ENCODE measurements at regions not wholly inside any gene's neighbourhood (a gene's known extent, or its start where the extent isn't known, plus 50 kb on each side); places are given as distances from the start of the nearest gene placed in this dataset.
"Not testable (repeated sequence)": the region's sequence is repeated elsewhere in the genome, so short reads cannot be mapped to it uniquely, and the experiment has no call there.

DNA sequence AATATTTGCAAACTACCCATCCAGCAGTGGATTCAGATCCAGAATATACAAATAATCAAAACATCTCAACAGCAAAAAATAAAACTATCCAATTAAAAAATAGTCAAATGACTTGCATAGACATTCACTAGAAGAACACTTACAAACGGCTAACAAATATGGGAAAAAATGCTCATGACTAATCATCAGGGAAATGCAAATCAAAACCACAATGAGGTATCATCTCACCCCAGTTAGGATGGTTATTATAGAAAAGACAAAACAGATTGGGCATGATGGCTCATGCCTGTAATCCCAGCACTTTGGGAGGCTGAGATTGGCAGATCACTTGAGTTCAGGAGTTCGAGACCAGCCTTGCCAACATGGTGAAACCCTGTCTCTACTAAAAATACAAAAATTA lies 95.9 kb downstream of the FAM170A start:
- TF ChIP-seq, protein P1, sequence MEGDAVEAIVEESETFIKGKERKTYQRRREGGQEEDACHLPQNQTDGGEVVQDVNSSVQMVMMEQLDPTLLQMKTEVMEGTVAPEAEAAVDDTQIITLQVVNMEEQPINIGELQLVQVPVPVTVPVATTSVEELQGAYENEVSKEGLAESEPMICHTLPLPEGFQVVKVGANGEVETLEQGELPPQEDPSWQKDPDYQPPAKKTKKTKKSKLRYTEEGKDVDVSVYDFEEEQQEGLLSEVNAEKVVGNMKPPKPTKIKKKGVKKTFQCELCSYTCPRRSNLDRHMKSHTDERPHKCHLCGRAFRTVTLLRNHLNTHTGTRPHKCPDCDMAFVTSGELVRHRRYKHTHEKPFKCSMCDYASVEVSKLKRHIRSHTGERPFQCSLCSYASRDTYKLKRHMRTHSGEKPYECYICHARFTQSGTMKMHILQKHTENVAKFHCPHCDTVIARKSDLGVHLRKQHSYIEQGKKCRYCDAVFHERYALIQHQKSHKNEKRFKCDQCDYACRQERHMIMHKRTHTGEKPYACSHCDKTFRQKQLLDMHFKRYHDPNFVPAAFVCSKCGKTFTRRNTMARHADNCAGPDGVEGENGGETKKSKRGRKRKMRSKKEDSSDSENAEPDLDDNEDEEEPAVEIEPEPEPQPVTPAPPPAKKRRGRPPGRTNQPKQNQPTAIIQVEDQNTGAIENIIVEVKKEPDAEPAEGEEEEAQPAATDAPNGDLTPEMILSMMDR (conservative IDR thresholded peaks at IDR 0.05; ENCODE audit: low read depth, low read length): not testable (repeated sequence)
- TF ChIP-seq EZH2 (IDR thresholded peaks at IDR 0.05; ENCODE audit: borderline replicate concordance, low read depth, low read length, poor library complexity, severe bottlenecking): not testable (repeated sequence)
